Tibial nerve (tissue), 4 donors: ENCODE measurements at regions not wholly inside any gene's neighbourhood (a gene's known extent, or its start where the extent isn't known, plus 50 kb on each side); places are given as distances from the start of the nearest gene placed in this dataset.

ENCODE experiments used
- EP300 ChIP-seq, 2 donors: sonication (generic); formaldehyde crosslinking; IDR thresholded peaks; one replicate each; pipeline ENCODE4 v1.6.1; 2017; ENCODE audit warnings: antibody characterized with exemption in 2 of 2, mild to moderate bottlenecking in 1 of 2
- POLR2A ChIP-seq, 2 donors: fragments of 450-650 bp; IDR thresholded peaks; one replicate each; pipeline ENCODE4 v1.6.1; 2017; ENCODE audit warnings: antibody characterized with exemption in 2 of 2, mild to moderate bottlenecking in 2 of 2, moderate library complexity in 2 of 2
- TF ChIP-seq, protein P1 (sequence below), 5 experiments: fragments of 200-600 bp in 3 of 5; fragments of 450-650 bp in 2 of 5; sonication (generic) in 3 of 5; IDR thresholded peaks; one replicate each; pipeline ENCODE4 v1.5.1; 2016 to 2019; ENCODE audit warnings: antibody characterized with exemption in 5 of 5, mild to moderate bottlenecking in 3 of 5, moderate library complexity in 2 of 5

DNA sequence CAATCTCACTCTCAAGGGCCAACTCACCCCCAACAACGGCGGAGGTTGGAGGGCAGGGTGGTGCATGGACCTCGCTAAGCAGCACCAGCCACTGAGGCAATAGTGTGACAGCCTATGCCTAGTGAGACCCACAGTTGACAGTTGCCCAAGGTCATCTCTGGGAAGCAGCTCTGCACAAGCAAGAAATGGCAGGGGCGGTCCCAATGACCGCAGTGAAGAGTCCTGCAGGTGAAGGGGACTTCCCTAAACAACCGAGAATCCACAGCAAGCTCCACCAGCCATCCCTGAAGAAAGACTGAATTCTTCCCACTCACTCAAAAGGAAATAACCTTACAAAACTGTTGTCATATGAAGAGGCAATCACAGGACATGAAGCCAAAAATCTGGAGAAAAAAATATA lies 313.4 kb upstream of the ID2 start:
- TF ChIP-seq POLR2A (IDR thresholded peaks at IDR 0.05) (no peak), EP300 (IDR thresholded peaks at IDR 0.05) (no peak)
- TF ChIP-seq, protein P1, sequence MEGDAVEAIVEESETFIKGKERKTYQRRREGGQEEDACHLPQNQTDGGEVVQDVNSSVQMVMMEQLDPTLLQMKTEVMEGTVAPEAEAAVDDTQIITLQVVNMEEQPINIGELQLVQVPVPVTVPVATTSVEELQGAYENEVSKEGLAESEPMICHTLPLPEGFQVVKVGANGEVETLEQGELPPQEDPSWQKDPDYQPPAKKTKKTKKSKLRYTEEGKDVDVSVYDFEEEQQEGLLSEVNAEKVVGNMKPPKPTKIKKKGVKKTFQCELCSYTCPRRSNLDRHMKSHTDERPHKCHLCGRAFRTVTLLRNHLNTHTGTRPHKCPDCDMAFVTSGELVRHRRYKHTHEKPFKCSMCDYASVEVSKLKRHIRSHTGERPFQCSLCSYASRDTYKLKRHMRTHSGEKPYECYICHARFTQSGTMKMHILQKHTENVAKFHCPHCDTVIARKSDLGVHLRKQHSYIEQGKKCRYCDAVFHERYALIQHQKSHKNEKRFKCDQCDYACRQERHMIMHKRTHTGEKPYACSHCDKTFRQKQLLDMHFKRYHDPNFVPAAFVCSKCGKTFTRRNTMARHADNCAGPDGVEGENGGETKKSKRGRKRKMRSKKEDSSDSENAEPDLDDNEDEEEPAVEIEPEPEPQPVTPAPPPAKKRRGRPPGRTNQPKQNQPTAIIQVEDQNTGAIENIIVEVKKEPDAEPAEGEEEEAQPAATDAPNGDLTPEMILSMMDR (IDR thresholded peaks at IDR 0.05): no peak
